Suppressor macrophage treated with lipopolysaccharide for 1 hour (primary cell): ENCODE measurements at regions not wholly inside any gene's neighbourhood (a gene's known extent, or its start where the extent isn't known, plus 50 kb on each side); places are given as distances from the start of the nearest gene placed in this dataset.

Experiments used
- DNase-seq, 3 donors: peaks; one replicate each; pipeline ENCODE4 v3.0.0-alpha.2; 2020 to 2022

DNA sequence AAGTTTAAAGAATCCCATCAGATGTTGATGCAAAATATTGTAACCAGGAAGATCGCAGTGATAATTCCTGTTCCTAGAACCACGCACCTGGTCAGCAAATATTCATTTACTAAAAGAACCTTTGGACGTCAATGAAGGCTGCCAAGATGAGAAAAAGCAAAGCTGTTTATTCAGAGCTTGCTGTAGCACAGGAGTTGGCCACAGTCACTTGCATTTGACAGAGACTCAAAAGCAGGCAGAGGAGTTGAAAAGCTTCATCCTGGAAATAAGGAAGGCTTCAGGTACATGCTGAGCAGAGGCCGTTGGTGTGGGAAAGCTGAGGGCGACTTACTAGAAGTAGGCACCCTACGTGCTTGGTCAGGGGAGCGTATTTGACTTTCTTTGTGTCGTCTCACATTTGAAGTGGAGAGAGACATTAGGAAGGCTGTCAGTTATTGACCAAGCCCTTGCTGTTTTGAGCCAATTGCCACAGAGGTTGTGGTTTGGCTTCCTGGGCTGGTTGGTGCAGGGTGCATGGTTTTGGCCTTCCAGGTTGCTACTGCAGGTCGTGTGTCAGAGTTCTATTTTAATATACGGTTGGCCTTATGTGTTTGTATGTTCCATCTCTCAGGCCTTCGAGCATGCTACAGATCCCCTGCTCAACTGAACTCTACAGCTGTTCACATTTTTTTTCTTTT, 289.6 kb downstream of the METTL4 start:
- DNase-seq: no peak

DNA sequence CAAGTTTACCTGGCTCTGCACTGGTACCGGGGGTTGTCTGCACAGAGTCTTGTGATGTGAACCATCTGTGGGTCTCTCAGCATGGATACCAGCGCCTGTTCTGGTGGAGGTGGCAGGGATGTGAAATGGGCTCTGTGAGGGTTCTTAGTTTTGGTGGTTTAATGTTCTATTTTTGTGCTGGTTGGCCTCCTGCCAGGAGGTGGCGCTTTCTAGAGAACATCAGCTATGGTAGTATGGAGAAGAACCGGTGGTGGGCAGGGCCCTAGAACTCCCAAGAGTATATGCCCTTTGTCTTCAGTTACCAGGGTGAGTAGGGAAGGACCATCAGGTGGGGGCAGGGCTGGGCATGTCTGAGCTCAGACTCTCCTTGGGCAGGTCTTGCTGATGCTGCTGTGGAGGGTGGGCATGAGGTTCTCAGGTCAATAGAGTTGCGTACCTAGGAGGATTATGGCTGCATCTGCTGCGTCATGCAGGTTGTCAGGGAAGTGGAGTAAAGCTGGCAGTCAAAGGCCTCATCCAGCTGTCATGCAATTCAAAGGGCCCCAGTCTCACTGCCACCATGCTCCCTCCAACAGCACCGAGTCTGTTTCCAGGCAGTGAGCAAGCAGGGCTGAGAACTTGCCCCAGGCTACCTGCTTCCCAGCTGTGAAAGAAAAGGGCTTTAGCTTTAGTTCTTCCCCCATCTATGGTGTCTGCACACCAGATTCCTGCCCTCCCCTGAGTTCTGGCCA, 278.0 kb downstream of the METTL4 start:
- no peak for DNase-seq

DNA sequence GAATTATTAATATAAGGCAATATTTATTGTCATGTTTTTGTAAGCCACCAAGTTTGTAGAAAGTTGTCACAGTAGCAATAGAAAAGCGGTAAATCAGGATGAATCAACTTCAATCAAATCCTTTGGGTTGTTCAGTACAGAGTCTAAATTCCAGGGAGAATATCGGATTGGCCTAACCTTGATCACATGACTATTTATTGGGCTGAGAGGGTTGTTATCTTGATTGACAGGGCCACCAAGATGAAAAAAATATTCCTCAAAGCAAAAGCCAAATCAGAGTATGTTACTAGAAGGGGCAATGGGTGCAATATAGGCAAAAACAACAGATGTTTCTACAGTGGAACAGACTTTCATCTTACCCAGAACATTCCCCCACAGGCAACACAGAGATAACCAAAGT, 270.0 kb downstream of the METTL4 start:
- DNase-seq: no peak

DNA sequence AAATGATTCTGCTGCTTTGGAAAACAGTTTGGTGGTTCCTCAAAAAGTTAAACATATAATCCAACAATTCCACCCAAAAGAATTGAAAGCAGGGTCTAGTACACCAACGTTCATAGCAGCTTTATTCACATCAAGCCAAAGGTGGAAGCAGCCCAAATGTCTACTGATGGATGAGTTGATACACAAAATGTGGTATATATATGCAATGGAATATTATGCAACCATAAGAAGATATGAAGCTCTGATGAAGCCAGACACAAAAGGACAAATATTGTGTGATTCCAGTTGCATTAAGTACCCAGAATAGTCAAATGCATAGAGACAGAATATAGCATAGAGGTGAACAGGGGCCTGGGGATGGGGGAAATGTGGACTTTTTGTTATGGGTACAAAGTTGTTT, 269.3 kb downstream of the METTL4 start:
- DNase-seq: no peak

DNA sequence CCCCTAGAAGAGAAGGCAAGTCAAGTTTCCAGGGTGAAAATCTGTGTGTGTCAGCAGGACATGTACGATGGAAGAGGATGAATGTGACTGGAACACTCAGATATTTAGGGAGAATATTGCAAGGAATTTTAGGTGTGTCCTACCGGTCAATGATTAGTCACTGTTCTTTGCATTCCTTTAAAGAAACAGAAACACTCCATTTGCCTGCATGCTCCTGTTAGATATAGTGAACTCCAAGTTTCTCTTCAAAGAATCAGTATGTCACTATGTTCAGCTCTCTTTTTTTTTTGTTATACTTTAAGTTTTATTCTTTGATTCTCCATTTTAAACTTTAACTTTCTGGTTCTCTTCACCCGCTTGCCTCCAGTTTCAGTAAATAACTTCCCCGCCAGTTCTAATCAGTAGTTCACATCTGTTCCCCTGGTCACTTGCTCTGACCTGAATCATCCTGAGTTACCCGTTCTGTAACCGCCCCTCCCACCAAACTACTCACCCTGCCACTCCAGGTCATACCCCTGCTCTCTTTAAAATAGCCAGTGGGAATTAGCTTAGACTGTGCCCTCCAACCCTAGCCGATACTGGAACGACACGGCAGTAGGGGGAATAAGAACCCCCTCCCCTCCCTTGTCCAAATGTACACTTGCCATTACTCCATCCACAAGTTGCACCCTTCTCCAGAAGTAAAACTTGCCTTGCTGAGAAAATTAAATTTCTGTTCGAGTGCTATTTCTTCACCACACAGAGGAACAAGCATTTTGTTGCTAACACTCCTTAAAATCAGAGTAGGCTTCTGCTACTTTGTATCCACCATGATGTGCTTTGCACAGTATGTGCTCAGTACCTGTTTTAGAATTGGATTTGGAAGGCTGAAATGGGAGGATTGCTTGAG, 268.4 kb downstream of the METTL4 start:
- no peak for DNase-seq

DNA sequence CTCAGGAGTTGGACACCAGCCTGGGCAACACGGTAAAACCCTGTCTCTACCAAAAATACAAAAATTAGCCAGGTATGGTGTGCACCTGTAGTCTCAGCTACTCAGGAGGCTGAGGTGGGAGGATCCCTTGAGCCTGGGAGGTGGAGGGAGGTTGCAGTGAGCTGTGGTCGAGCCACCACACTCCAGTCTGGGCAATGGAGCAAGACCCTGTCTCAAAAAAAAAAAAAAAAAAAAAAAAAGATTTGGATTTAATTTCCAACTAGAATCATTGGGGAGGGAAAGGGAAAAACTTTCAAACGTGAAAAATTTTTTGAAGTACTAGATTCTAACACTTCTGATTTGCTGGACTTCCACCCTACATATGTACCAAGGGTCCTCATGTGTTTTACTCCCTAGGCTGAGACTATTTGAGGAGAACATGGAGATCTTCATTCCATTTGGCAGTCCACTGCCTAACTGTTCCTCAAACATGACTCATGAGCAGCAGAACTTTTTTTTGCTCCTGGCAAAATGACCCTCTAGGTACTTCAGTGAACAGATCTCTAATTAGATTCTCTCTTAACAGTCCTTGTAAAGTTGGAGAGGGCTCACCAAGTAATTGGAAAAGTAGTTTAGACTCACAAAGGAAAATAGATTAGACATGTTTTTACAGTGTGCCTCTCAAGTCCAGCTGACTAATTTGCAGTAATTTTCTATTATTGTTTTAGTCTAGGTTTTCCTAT, 267.6 kb downstream of the METTL4 start:
- DNase-seq: no peak

DNA sequence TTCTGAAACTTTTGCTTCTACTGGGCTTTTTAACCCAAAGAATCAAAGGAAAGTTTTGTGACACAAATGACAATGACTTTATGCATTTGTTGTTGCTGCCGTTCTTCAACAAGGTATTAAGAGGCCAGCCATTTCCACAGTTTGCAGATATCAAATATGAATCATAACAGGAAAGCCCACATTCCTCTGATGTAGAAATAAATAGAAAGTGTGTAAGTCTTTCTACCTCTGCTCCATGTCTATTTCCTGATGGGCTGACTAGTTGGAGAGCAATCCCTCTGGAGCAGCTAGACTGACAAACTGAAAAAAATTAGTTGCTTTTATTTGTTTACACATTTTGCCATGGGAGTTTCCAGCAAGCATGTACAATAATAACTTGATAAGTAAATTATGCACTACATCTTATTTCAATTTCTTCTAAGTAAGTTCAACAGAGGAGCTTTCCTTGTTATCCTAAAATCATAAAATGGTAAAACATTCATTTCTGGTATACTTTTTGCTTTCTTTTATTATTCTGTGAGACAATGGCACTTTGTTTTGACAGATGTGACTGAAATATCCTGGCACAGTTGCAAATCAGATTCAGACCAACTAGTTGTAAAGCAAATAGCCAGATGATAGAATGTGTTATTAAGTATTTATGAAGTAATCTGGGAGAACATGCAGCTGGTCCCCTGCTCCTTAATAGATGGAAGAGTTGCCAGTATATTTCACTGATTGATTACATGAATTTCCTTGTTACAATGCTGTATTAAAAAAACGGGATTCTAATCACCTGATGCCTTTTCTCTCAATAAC, 266.7 kb downstream of the METTL4 start:
- no peak for DNase-seq

DNA sequence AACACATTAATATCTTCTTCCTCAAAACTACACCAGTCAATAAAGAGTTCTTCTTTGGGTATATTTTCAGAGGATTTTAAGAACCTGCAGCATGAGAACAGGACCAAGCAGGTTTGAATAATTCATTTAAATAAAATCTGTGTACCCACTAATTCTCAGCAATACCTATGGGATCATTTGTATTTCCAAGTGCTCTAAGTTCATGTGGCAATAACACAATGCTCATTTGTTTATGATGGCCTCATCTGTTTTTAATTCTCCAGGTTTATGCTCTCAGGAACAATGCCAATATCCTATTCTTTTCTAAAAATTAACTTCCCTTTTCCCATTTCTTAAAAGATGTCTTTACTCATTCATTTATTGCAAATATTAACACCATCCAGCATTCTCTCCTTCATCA, 264.7 kb downstream of the METTL4 start:
- no peak for DNase-seq

DNA sequence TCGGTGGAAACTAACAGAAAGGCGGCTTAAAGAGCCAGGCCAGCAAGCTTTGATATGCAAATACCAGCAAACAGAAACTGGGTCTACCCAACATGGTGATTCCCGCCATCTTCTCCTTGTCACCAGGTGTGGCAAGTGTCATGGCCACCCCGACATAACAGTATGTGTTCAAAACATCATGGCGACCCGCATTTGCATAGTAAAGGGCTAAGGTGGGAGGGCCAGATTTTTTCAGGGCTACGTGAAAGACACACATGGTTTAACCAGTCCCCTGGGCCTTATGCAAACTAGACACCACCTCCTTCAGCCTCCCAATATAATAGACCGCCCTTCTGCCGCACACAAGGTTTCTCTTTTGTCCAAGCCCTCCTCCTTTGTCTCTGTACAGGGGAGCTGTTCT, 260.4 kb downstream of the METTL4 start:
- no peak for DNase-seq

DNA sequence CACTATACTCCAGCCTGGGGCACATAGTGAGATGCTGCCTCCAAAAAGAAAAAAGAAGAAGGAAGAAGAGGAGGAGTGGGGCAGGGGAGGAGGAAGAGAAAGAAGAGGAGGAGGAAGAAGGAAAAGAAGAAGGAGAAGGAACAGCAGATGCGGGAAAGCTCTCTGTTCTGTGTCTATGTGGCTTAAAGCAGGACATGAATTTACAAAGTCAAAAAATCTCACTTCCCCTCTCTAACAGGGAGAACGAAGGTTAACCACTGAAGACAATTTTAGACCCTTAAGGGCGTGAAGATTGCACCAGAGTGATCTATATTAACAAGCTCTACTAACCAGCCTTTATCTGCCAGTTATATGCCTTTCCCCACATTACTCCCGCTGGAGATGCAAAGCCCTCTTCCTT, 258.9 kb downstream of the METTL4 start:
- peak in 1 of 3 donors; percentile 7 for DNase-seq

DNA sequence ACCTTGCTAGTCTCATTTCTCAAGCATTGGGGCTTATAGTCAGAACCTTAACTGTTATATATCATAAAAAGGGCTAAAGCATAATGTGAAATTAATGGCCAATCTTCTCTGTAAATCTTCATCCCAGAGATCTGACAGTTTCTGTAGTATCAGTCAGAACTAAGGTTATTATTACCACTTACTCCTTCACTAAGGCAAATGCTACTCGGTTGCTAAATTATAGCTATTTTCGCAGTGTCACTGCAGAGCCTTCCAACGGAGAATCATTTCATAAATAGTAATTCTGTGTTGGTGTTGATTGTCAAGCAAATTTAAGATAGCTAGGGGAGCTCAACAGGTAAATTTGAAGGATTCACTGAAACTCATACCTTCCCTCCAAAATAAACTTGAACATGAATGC, 258.0 kb downstream of the METTL4 start:
- DNase-seq: no peak

DNA sequence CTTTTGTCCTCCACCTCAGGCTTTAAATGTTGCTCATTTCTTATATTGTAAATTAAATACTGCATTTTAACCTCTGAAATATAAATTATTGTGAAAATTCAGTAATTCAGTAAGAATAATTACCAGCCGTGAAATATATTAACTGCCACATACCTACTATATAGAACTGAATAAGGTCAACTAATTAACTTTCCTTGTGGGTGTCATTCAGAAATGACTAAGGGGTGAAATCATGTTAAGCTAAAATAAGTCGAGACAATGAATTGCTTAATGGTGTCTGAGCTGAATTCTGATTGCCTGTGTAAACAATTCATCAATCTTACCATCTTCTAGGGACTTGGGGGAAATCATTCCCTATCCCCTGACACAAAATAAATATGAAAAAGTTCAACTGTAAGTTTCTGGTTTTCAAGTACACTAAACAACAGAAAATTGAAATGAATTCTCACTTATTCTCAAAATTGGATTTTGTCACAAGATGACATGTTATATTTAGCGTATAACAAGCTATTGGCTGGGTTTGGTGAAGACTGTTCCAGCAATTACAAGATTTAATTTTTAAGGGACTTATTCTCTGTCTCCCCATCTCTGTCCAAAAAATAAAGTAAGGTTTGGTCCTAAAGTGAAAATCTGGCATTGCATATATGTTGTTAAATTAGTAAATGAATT, 255.1 kb downstream of the METTL4 start:
- no peak for DNase-seq

DNA sequence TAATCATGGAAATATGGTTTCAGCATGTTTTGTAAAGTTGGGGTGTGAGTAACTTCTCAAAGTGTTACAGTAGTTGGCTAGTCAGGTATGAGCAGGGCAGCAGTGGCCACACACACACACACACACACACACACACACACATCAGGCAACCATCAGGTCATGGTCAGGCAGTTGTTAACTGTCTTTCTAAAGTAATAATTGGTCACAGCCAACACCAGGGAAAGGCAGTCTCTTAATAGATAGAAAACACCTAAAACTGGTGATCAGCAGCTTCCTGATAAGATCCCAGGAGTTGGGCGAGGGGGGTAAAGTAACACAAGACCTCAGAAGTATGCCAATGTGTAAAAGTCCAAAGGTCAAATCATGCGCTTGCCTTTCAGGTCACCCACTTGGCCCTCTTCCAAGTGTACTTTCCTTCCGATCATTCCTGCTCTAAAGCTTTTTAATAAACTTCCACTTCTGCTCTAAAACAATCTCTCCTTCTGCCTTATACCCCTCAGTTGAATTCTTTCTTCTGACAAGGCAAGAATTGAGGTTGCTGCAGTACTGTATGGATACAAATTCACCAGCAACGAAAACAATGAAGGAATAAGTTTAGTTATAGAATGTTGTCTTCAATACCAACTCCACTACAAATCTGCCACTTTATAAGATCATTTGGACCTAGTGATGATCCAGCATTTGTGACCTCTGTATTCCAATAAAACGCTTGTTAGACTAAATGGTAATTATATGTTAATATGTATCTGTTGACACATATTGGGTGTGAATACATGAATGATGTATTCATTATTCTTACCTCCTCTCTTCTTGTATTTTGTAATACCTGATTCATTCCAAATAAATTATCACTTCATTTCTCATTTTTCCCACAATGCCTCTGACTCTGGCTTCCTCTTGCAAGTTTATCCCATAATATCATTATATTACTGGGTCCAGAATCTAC, 254.3 kb downstream of the METTL4 start:
- DNase-seq: no peak

DNA sequence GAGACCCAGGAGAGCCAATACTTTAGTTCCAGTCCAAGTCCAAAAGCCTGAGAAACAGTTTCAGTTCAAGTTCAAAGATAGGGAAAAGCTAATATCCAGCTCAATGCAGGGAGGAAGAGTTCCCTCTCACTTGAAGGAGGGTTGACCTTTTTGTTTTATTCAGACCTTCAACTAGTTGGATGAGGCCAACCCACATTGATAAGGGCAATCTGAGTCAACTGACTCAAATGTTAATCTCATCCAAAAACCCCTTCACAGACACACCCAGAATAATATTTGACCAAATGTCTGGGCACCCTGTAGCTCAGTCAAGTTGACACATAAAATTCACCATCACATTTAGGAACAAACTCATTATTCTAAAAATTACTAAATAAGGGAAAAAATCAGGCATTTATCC, 246.8 kb downstream of the METTL4 start:
- no peak for DNase-seq

DNA sequence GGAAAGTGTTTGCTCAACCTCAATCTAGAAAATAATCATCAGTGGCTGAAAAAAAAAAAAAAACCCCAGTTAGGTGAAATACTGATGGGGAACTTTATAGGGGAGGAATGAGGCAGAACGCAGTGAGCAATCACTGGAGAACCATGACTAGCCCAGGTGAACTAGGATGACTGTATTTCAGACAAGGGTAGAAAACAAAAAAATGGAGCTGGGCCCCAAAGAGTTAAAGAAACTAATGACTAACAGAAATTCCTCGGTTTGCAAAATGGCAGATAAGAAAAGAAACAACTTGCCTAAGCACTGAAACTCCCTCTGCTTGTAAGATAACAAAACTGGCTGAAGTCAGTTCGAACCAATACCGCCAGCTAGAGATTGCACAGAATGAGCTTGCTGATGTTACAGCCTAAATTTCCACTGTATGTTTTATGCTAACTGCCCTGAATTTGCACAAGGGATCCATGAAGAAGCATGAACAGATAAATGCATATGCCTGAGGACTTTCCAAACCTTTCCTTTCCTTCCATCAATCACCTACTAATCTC, 245.9 kb downstream of the METTL4 start:
- no peak for DNase-seq

DNA sequence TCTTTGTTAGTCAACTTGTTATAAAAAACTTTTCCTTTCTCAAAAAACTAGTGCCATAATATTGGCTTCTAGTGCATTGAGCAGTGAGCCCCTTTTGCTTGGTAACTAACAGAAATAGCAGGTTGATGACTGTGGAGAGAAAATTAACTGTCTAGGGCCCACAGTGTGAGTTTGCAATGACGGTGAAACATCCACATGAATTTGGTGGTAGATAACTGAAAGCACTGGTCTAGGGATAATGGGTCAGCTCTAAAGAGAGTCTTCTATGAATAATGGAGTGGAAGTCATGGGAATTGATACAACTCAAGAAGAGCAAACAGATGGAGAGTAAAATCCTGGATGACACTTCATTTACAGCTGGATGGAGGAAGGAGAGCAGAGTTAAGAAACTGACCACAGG, 245.4 kb downstream of the METTL4 start:
- no peak for DNase-seq

DNA sequence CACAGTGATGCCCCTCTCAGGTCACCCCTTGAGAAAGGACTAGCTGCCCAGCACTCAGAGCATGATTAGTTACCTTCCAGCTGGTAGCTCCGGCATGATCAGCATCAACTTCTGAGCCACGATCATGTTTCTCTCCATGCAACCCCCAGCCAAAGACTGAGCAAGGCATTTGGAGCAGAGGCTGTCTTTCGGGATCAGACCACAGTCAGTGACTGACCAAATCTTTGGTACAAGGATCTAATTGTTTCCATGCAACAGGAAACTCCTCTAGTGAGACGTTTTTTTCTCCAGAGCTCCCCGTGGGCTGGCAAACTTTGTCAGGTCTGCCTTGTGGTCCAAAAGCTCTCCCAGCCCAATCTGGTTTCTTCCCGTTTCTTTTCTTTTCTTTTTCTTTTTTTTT, 244.3 kb downstream of the METTL4 start:
- DNase-seq: no peak

DNA sequence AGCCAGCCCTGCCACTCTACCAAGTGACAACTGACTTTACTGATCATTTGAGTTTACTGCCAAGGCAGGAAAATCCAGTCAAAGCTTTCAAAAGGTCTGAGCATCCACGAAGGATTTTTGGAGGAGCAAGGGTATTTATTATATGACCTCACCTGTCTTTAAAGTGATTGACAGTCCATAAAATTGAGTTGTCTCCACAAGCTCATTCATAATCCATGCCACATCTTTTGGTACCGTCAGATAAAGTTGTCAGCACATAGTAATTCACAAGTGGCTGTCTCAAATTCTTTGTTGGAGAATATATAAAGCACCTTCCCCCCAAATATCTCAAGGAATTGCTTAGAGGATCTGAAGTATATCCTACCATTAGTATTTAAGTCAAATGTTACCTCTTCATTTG, 240.5 kb downstream of the METTL4 start:
- no peak for DNase-seq

DNA sequence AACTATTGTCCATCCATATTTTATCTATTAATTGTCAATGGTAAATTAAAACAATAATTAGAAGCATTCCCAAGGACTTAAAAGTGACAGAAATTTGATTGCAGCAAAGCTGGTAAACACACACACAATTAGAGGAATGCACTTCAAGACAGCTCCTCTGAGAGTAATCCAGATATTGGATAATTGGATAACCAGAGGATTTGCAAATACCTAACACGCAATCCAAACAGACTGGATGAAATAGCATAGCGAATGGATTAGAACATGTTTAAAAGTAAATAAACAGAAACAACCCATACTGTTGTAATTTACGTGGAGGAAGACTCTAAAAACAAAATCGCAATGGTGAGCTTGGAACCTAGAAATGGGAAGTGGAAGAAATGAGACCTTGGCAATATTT, 239.8 kb downstream of the METTL4 start:
- DNase-seq: no peak
